ENCODE measurements at regions not wholly inside any gene's neighbourhood (a gene's known extent, or its start where the extent isn't known, plus 50 kb on each side); places are given as distances from the start of the nearest gene placed in this dataset.

DNA sequence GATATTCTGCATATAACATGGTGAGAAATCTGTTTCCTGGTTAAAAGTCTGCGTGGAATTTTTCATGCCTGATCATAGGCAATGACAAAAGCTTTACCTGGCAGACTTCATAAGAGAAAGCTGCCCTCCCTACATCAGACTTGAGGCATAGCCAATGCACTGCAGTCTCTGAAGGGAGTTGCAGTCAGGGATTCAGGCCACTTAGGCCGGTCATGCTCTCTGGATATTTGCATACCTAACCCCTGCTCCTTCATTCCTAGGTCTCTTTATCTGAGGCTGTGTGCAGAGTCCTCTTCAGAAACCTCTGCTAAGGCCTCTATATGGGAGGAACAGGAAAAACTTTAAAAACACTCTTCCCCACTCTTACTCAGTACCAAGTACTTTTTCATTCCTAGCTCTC, 287.4 kb downstream of the PCDH17 start:
- DNase-seq, result no peak

- no peak for DNase-seq
Observed at GRCh38 chr13:57925250-57925649, 293.7 kb downstream of the PCDH17 start.

DNA sequence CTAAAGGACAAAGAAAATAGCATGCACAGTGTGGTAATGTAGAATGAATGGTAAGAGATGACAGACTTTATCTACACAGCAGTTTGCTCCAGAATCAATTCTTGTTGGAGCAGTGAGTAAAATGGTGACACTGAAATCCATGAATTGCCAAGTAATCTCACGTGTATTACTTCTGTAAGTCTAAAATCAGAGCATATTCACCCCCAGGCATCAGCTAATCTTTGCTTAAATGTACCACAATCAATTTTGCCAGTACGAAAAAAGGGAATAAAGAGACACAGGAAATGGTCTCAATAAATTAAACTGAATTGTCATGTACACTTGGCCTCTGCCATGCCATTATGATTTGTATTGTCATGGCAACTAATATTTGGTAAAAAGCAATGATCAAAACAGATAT, 294.2 kb downstream of the PCDH17 start:
- DNase-seq, result no peak

DNA sequence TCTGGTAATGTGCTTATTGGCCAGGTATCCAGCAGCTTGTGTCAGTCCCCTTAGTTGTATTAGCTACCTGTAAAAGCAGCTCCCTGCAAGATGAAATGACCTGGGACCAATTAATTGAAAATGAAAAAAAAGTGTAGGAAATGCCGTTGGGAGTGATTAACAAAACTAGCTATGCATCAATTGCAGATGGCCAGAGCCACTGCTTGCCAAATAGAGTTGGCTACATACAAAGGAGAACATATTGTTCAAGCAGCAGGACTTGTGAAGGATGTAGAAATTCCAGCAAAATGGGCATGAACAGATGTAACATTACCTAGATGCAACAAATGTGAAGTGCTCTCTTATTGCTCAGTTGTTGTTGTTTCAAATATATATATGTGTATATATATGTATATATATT, 300.5 kb downstream of the PCDH17 start:
- DNase-seq, result no peak

GRCh38 chr13:57933606-57934005, 302.1 kb downstream of the PCDH17 start:
- no peak for DNase-seq

DNA sequence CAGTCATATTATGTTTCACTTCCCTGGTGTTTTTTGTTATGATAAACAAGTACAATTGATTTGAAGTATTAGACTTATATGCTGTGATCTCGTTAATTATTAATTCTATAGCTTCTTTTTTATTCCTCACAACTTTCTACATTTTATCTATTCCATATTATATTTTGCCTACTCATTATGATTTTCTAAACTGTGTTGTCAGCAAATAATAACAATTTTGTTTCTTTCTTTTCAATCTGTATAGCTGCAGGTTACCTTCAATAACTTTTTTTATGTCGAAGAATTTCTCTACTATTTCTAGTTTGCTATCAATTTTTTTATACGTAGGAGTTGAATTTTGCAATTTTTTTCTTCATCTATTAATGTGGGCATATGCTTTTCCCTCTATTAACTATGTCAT, 304.4 kb downstream of the PCDH17 start:
- no peak for DNase-seq

- no peak for DNase-seq
Observed at GRCh38 chr13:57946361-57946760, 314.8 kb downstream of the PCDH17 start.

DNA sequence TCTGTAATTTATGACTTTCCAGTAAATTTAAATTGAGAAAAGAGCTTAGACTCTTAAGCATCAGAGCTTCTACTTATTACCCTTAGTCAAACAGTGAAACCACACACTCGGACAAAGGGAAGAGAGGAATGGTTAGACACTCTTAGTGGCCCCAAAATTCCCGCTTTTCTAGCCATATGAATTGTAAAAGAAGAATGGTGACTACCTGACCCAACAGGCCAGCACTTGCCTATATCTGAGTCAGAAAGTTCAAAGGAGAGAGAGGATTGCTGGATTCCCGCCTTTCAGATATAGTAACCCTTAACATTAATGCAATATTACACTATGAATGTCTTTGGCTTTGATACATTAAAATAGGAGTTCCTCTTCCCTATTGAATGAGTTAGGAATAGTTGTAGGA, 317.3 kb downstream of the PCDH17 start:
- no peak for DNase-seq

GRCh38 chr13:57969951-57970350, 338.4 kb downstream of the PCDH17 start:
- DNase-seq, result no peak

DNA sequence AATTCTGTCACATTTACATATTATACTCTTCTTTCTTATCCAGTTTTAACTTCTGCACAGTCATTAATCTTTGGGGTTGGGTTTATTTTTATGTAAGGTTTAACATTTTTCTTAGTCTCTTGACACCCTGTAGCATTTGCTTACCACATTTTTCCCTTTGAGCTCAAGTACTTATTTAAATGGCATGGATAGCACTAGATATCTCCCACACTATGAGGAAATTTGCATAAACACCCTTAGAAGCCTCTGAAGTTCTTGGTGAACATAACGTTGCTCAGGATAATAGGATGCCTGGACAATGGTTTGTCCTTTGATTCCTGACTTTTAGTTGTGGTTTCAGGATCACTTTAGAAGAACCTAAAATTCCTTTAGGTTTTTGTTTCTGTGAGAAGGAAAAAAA, 338.9 kb downstream of the PCDH17 start:
- DNase-seq, result no peak

GRCh38 chr13:57982782-57983181, 351.2 kb downstream of the PCDH17 start:
- no peak for DNase-seq

DNA sequence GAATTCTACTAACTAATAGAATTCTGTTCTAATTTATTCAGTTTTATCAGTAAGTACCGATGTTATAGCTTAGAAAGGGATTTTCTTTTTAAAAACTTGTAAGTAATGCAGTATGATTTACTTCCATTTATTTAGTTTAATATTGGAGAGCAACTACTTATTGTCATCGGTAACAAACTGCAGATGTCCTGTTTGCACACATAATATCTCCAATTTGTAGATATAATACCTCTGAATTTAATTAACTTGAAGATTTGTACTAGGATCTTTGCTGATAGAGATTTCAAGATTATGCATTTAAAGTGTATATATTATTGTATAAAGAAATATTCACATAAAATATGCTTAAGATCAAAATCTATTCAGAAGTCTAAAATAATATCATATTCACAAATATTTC, 356.7 kb downstream of the PCDH17 start:
- no peak for DNase-seq

GRCh38 chr13:57991041-57991440, 359.5 kb downstream of the PCDH17 start:
- DNase-seq, result no peak

DNA sequence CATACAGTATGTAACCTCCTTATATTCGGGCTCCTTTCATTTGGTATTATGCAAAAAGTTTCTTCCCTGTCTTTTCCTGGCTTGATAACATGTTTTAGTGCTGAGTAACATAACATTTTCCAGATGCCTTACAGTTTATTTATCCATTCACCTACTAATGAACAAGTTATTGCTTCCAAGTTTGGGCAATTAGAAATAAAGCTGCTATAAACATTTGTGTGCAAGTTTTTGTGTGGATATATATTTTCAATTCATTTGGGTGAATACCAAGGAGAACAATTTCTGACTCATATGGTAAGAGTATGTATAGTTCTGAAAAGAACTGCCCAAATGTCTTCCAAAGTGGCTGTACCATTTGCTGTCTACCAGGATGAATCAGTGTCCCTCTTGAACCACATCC, 360.9 kb downstream of the PCDH17 start:
- DNase-seq, result no peak

- DNase-seq, result no peak
Observed at GRCh38 chr13:57996717-57997116, 365.2 kb downstream of the PCDH17 start.

DNA sequence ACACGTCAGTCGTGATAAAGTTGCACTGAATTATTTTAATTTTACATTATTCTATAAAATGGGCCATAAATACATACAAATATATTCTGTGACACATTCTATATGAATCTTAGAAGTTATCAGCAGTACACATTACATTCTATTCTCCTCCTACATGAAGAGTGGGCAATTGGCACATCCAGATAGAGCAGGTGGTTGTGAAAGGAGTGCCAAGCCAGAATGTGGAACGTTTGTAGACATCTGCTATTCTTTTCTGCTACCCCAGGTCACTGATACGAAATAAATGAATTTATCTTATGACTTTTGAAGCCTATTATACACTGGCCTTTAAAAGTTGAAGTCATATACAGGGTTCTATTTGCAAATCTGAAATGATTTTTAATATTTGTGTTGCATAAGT, 373.2 kb downstream of the PCDH17 start:
- DNase-seq, result no peak

DNA sequence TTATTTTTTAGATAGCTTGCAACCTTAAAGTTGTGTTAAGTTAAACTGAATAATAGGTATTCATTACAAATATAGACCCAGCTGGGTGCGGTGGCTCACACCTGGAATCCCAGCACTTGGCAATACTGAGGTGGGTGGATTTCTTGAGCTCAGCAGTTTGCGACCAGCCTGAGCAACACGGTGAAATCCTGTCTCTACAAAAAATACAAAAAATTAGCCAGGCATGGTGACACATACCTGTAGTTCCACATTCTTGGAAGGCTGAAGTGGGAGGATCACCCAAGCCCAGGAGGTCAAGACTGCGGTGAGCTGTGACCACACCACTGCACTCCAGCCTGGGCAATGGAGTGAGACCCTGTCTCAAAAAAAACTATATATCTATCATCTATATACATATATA, 386.5 kb downstream of the PCDH17 start:
- no peak for DNase-seq

DNA sequence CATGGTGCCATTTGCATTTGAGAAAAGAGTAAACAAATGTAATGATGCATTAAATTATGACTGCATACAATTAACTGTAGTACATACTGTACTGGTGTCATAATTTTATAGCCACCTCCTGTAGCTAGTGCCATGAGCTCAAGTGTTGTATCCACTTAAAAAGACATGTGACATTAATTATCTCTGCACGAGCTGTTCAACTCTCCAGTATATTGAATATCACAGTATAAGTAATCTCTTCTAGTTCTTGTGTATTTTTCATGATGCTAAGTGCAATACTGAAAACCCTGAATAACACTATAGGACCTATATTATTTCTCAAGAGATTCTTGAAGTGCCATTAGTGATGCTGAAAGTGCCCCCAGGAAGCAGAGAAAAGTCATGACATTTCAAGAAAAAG, 387.3 kb downstream of the PCDH17 start:
- no peak for DNase-seq

- no peak for DNase-seq
Observed at GRCh38 chr13:58024103-58024502, 392.6 kb downstream of the PCDH17 start.

- no peak for DNase-seq
Observed at GRCh38 chr13:58025821-58026220, 394.3 kb downstream of the PCDH17 start.

DNA sequence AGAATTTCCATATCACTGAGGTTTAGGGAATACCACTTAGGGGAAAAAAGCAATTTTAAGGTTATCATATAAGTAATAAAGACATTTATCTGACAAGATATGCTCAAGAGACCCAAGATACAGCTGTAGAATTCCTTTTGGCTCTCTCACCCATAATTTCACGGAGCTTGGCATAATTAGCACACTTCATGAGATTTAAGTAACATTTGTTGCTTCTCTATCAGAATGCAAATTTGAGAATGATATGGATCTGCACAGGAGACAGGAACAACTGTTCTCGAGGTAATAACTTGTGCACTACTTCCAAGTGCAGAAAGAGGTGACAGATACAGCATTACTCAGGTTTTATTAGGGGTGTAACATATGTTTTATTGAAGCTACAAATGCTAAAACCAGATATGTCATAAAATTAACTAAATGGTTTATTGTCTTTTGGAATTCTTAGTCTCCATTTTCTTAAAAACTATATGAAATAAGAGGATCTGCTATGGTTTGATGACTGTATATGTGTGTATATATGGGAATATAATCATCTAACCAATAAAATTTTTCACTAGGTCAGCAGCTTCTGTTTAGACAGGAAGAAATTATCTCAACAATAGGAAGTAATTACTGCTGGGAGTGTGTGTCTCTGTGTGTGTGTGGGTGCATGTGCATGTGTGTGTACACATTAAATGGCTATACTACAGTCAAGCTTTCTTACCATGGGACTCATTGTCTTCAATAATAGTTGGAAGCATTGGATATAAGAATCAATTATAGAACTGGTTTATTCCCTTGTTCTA, 401.3 kb downstream of the PCDH17 start:
- DNase-seq, result no peak

GRCh38 chr13:58043971-58044370, 412.4 kb downstream of the PCDH17 start:
- no peak for DNase-seq

GRCh38 chr13:58048670-58049069, 417.1 kb downstream of the PCDH17 start:
- DNase-seq, result no peak

DNA sequence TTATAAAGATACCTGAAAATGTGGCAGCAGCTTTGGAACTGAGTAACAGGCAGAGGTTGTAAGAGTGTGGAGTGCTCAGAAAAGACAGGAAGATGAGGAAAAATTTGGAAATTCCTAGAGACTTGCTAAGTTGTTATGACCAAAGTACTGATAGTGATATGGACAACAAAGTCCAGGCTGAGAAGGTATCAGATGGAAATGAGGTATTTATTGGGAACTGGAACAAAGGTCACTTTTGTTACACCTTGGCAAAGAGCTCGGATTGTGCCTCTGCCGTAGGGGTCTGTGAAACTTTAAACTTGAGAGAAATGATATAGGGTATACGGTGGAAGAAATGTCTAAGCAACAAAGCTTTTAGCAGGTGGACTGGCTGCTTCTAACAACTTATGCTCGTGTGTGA, 419.9 kb downstream of the PCDH17 start:
- DNase-seq, result no peak

GRCh38 chr13:58051807-58052375, 420.3 kb downstream of the PCDH17 start:
- DNase-seq, result no peak
